AG09319 (cell line): ENCODE measurements at regions not wholly inside any gene's neighbourhood (a gene's known extent, or its start where the extent isn't known, plus 50 kb on each side); places are given as distances from the start of the nearest gene placed in this dataset.
A peak's percentile ranks its signal among the peaks of the same experiment; 100 is the strongest.

Experiments used
- DNase-seq: peaks from one replicate; pipeline ENCODE4 v3.0.0-alpha.2; 2010; ENCODE audit warnings: low read depth; ENCODE audit errors: extremely low read depth
- TF ChIP-seq, protein P1 (sequence below): IDR thresholded peaks from 2 replicates; pipeline ENCODE4 v1.5.1; 2011; ENCODE audit warnings: low read depth, mild to moderate bottlenecking, inconsistent platforms, low read length, moderate library complexity

DNA sequence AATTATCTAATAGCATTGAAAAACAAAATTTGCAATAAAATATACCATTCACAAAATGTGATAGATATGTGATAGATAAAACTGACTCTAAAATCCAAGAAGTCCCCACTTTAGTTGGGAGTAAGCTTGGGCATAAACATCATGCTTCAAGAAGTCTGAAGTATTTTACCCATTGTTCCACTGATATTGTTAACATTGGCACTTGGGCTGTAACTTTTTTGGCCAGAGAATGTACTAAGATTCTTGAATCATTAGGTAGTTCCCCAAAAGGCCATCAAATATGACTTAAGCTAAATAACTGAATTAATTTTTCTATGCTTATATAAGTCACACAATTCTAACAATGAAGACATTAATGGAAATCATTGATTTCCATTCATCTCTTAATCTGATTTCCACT lies 413.6 kb downstream of the CDH2 start:
- TF ChIP-seq, protein P1, sequence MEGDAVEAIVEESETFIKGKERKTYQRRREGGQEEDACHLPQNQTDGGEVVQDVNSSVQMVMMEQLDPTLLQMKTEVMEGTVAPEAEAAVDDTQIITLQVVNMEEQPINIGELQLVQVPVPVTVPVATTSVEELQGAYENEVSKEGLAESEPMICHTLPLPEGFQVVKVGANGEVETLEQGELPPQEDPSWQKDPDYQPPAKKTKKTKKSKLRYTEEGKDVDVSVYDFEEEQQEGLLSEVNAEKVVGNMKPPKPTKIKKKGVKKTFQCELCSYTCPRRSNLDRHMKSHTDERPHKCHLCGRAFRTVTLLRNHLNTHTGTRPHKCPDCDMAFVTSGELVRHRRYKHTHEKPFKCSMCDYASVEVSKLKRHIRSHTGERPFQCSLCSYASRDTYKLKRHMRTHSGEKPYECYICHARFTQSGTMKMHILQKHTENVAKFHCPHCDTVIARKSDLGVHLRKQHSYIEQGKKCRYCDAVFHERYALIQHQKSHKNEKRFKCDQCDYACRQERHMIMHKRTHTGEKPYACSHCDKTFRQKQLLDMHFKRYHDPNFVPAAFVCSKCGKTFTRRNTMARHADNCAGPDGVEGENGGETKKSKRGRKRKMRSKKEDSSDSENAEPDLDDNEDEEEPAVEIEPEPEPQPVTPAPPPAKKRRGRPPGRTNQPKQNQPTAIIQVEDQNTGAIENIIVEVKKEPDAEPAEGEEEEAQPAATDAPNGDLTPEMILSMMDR, result no peak
- DNase-seq, result no peak

DNA sequence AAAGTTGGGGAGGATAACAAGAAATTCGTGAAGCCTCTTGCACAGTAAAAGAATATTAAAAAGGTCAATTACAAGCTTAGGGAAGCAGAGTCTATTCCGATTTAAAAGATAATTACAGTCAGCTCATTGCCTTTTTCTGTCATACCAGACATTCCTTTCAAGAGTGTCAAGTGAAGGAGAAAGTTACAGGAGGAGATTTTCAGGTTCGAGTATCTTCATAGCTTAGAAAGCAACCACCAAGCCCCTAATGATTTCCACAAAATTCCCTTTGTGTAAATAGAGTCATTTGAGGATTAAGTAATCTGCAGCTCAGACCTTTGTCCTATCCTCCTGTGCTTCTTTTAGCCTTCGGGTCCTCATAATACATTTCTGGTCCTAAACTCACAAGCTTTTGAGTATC lies 414.9 kb downstream of the CDH2 start:
- no peak for DNase-seq
- TF ChIP-seq, protein P1, result no peak

DNA sequence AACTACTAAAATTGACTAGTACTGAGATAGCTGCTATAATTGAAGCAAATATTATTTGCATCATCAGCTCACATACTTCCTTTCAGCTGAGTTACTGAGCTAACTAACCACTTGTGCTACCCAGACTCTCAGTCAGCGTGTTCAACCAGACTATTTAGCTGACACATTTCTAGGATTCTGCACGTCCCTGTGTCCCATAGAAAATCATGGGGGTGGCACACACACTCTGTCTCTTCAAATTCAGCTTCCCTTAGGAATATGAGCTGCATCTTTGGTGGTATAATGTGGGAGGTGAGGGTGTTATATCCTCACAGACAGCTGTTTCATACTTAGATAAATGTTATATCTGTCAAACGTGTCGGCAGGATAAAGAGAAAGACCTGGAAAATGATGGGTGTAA lies 424.0 kb downstream of the CDH2 start:
- DNase-seq, result no peak
- TF ChIP-seq, protein P1, result no peak

DNA sequence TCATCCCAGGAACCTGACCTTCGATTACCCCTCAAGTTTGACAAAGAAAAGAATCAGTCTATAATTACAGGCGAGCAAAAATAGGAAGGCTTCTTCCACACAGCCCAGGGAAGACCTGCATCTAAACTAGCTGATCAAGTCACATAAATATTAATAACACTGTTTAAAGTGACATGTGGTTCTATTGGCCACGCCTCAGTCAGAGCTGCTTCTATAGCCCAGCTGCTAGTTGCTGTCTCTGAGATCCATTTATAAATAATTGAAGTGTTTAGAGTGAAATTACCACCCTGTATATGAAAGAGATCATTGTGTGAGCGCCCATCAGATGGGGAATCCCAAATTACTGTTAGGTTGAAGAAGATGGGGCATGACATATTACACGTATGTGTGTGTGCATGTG lies 426.0 kb downstream of the CDH2 start:
- TF ChIP-seq, protein P1, result no peak
- DNase-seq, result no peak

DNA sequence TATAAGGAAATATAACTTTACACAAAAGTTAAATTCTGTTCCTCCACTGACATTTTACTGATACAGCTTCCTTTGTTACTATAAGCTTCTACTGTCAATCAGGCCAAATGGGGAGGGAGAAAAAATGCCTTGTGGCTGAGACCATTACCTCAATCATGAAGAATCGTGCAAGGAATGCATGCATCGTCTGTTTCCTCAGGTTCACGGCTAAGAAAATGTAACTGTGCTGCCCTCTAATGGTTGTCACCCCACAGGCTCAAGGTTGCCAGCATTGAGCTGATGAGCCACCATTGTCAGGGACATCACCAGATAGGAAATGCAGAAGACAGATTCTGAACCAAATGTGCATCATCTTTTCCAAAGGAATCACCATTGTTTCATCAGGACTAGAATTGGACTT lies 426.9 kb downstream of the CDH2 start:
- no peak for DNase-seq

DNA sequence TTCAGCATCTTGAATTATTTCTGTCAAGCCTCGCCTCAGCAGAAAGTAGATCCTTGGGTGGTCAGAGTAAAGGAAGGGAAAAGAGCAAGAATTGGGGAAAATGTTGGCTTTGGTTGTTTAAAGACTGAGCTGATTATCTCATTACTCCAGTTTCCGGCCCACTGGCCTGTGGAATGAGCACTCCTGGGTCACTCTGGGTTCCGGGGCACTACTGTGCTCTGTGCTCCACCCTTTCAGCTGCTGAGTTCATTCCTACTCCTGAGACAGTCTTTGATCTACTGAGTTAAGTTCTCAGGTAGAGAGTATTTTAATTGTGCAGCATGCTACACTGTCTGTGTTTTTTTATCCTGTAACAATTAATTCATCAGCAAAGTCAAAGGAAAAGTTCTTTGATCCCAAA lies 427.7 kb downstream of the CDH2 start:
- DNase-seq, result no peak
- TF ChIP-seq, protein P1, result no peak

More for the DNA sequence above, 426.9 kb downstream of the CDH2 start:
- TF ChIP-seq, protein P1, result peak; percentile 26

DNA sequence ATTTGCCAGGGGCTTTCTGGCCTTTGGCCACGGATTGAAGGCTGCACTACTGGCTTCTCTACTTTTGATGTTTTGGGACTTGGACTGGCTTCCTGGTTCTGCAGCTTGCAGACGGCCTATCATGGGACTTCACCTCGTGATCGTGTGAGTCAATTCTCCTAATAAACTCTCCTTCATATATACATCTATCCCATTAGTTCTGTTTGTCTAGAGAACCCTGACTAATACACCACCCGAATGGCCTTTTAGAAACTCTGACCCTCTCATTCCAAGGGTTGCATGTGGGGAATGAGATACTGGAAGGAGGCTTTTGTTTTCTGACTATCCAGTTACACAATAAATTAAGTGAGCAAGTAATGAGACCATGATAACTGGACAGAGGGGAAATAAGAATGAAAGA lies 430.7 kb downstream of the CDH2 start:
- no peak for DNase-seq
- TF ChIP-seq, protein P1, result no peak
